OCI-LY3 (cell line): ENCODE measurements at regions not wholly inside any gene's neighbourhood (a gene's known extent, or its start where the extent isn't known, plus 50 kb on each side); places are given as distances from the start of the nearest gene placed in this dataset.

Source experiments
- EZH2phosphoT487 ChIP-seq: fragments of 200-600 bp; shearing (Covaris generic); IDR thresholded peaks from 2 replicates; pipeline ENCODE4 v1.6.1; 2018; ENCODE audit warnings: antibody characterized with exemption, mixed run types, low read depth
- TF ChIP-seq, protein P1 (sequence below): fragments of 200-600, 300-600 bp; sonication (generic); IDR thresholded peaks from 2 replicates; pipeline ENCODE4 v1.5.1; 2014; ENCODE audit warnings: antibody characterized with exemption, low read length, low read depth

DNA sequence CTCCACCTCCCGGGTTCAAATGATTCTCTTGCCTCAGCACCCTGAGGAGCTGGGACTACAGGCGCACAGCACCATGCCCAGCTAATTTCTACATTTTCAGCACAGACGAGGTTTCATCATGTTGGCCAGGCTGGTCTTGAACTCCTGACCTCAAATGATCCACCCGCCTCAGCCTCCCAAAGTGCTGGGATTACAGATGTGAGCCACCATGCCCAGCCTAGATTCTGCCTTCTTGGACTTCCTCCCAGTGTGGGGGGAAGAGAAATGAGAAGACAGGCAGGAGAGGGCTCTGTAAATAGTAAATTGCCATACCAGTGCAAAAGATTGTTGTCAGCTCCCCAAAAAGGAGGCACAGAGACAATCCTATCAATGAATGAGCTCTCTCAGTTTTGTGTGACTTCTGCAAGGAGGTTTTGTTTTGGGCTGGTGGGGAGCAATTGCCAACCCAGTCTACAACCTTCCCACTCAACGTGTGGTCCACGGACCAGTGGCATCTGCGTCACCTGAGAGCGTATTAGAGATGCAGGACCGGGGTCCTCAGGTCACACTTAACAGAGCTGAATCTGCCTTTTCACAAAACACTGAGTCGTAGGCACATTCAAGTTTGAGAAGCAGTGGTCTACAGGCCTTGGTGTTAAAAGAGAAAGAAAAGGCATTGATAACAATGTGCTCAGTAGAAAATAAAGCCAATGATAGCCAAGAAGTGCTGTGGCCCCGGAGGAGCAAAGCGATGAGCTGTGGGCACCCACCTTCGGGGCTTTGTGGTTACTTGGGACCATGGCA, 78.1 kb downstream of the MYCN start:
- TF ChIP-seq, protein P1, sequence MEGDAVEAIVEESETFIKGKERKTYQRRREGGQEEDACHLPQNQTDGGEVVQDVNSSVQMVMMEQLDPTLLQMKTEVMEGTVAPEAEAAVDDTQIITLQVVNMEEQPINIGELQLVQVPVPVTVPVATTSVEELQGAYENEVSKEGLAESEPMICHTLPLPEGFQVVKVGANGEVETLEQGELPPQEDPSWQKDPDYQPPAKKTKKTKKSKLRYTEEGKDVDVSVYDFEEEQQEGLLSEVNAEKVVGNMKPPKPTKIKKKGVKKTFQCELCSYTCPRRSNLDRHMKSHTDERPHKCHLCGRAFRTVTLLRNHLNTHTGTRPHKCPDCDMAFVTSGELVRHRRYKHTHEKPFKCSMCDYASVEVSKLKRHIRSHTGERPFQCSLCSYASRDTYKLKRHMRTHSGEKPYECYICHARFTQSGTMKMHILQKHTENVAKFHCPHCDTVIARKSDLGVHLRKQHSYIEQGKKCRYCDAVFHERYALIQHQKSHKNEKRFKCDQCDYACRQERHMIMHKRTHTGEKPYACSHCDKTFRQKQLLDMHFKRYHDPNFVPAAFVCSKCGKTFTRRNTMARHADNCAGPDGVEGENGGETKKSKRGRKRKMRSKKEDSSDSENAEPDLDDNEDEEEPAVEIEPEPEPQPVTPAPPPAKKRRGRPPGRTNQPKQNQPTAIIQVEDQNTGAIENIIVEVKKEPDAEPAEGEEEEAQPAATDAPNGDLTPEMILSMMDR, result no peak
- TF ChIP-seq EZH2phosphoT487, result no peak
